NK-92 (cell line): ENCODE measurements at regions not wholly inside any gene's neighbourhood (a gene's known extent, or its start where the extent isn't known, plus 50 kb on each side); places are given as distances from the start of the nearest gene placed in this dataset.
"Not testable (repeated sequence)": the region's sequence is repeated elsewhere in the genome, so short reads cannot be mapped to it uniquely, and the experiment has no call there.

Source experiments
- DNase-seq: peaks from one replicate; lab custom pipeline; 2025; ENCODE audit not compliant: unreplicated experiment; lab: John Stamatoyannopoulos, UW

GRCh38 chr6:2317498-2317897 is 72.1 kb upstream of the GMDS start:
- DNase-seq: not testable (repeated sequence)

- no peak for DNase-seq
These were observed 69.2 kb upstream of the GMDS start for GRCh38 chr6:2314641-2315040.

GRCh38 chr6:2310042-2310441 is 64.6 kb upstream of the GMDS start:
- DNase-seq: no peak

- no peak for DNase-seq
These were observed 63.7 kb upstream of the GMDS start for GRCh38 chr6:2309122-2309521.

GRCh38 chr6:2307799-2308198 is 62.4 kb upstream of the GMDS start:
- no peak for DNase-seq

- DNase-seq: no peak
These were observed 60.5 kb upstream of the GMDS start for GRCh38 chr6:2305951-2306350.

GRCh38 chr6:2302482-2302881 is 57.1 kb upstream of the GMDS start:
- DNase-seq: not testable (repeated sequence)

DNA sequence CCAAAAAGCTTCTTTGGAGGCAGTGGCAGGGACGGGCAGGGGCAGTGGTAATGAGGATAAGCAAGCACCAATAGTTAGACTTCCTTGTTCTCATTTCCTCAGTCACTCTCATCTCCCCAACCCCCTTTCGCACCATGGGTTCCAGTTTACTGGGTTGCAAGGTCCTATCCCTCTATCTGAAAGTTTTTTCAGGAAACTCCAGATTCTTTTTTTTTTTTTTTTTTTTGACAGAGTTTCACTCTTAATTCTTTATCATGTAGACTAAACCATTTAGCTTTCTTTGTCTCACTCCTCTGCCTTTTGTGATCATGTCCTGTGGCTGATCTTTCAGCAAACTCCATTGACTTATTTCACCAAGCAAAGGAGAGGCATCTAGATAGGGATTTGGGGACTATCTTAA is 51.4 kb upstream of the GMDS start:
- DNase-seq: no peak
